ENCODE measurements at regions not wholly inside any gene's neighbourhood (a gene's known extent, or its start where the extent isn't known, plus 50 kb on each side); places are given as distances from the start of the nearest gene placed in this dataset.

- no peak for TF ChIP-seq POLR2AphosphoS5 (IDR thresholded peaks at IDR 0.05; ENCODE audit: low read depth)
- TF ChIP-seq CTCF (IDR thresholded peaks at IDR 0.05; ENCODE audit: insufficient read depth, low read length) = no peak
- TF ChIP-seq REST (IDR thresholded peaks at IDR 0.05; ENCODE audit: insufficient replicate concordance, low read depth) = no peak
These were observed 92.0 kb upstream of the CELF2 start for GRCh38 chr10:10925667-10926066.

Data from HL-60 (cell line).